ENCODE measurements at regions not wholly inside any gene's neighbourhood (a gene's known extent, or its start where the extent isn't known, plus 50 kb on each side); places are given as distances from the start of the nearest gene placed in this dataset.

- no peaks in the 10 kb centered on the region for H3K36me3 ChIP-seq
- no peaks in the 10 kb centered on the region for H3K4me1 ChIP-seq (ENCODE audit: control insufficient read depth in 1 of 2, insufficient read depth in 1 of 2, low read depth in 1 of 2, low read length in 1 of 2)
- H3K9me3 ChIP-seq: peaks cover 7% of the 10 kb centered on the region
- H3K4me3 ChIP-seq (ENCODE audit: low read depth in 1 of 2, low read length in 1 of 2): no peak overlapping the region
- H3K27me3 ChIP-seq: no peaks in the 10 kb centered on the region
- no peak overlapping the region for H3K27ac ChIP-seq
- no peak for TF ChIP-seq CTCF (IDR thresholded peaks at IDR 0.05)
These were observed 67.9 kb upstream of the PRICKLE2 start for GRCh38 chr3:64293121-64293520.

GRCh38 chr3:64291956-64292355, 66.7 kb upstream of the PRICKLE2 start:
- Histone ChIP-seq H3K36me3 (no peaks in the 10 kb centered on the region), H3K27me3 (no peaks in the 10 kb centered on the region), H3K27ac (no peak overlapping the region), H3K9me3 (peaks cover 7% of the 10 kb centered on the region), H3K4me3 (ENCODE audit: low read depth in 1 of 2, low read length in 1 of 2) (no peak overlapping the region), H3K4me1 (ENCODE audit: control insufficient read depth in 1 of 2, insufficient read depth in 1 of 2, low read depth in 1 of 2, low read length in 1 of 2) (no peaks in the 10 kb centered on the region)
- TF ChIP-seq CTCF (IDR thresholded peaks at IDR 0.05): no peak

GRCh38 chr3:64291345-64291744, 66.1 kb upstream of the PRICKLE2 start:
- no peaks in the 10 kb centered on the region for H3K36me3 ChIP-seq
- no peaks in the 10 kb centered on the region for H3K4me1 ChIP-seq (ENCODE audit: control insufficient read depth in 1 of 2, insufficient read depth in 1 of 2, low read depth in 1 of 2, low read length in 1 of 2)
- H3K4me3 ChIP-seq (ENCODE audit: low read depth in 1 of 2, low read length in 1 of 2): no peak overlapping the region
- peaks cover under 1% of the 10 kb centered on the region for H3K9me3 ChIP-seq
- TF ChIP-seq CTCF (IDR thresholded peaks at IDR 0.05): no peak
- no peak overlapping the region for H3K27ac ChIP-seq
- H3K27me3 ChIP-seq: no peaks in the 10 kb centered on the region

- no peaks in the 10 kb centered on the region for H3K36me3 ChIP-seq
- no peak overlapping the region for H3K4me3 ChIP-seq (ENCODE audit: low read depth in 1 of 2, low read length in 1 of 2)
- no peaks in the 10 kb centered on the region for H3K27me3 ChIP-seq
- H3K27ac ChIP-seq: no peak overlapping the region
- H3K9me3 ChIP-seq: no peaks in the 10 kb centered on the region
- H3K4me1 ChIP-seq (ENCODE audit: control insufficient read depth in 1 of 2, insufficient read depth in 1 of 2, low read depth in 1 of 2, low read length in 1 of 2): no peaks in the 10 kb centered on the region
- no peak for TF ChIP-seq CTCF (IDR thresholded peaks at IDR 0.05)
These were observed 65.6 kb upstream of the PRICKLE2 start for GRCh38 chr3:64290864-64291263.

- Histone ChIP-seq H3K36me3 (no peaks in the 10 kb centered on the region), H3K4me1 (ENCODE audit: control insufficient read depth in 1 of 2, insufficient read depth in 1 of 2, low read depth in 1 of 2, low read length in 1 of 2) (no peaks in the 10 kb centered on the region), H3K9me3 (no peaks in the 10 kb centered on the region), H3K4me3 (ENCODE audit: low read depth in 1 of 2, low read length in 1 of 2) (no peak overlapping the region), H3K27ac (no peak overlapping the region), H3K27me3 (no peaks in the 10 kb centered on the region)
- TF ChIP-seq CTCF (IDR thresholded peaks at IDR 0.05): no peak
These were observed 64.9 kb upstream of the PRICKLE2 start for GRCh38 chr3:64290161-64290560.

- Histone ChIP-seq H3K27ac (no peak overlapping the region), H3K27me3 (no peaks in the 10 kb centered on the region), H3K36me3 (no peaks in the 10 kb centered on the region), H3K4me3 (ENCODE audit: low read depth in 1 of 2, low read length in 1 of 2) (no peak overlapping the region), H3K4me1 (ENCODE audit: control insufficient read depth in 1 of 2, insufficient read depth in 1 of 2, low read depth in 1 of 2, low read length in 1 of 2) (no peaks in the 10 kb centered on the region), H3K9me3 (no peaks in the 10 kb centered on the region)
- TF ChIP-seq CTCF (IDR thresholded peaks at IDR 0.05): no peak
These were observed 64.4 kb upstream of the PRICKLE2 start for GRCh38 chr3:64289622-64290021.
